ENCODE measurements at regions not wholly inside any gene's neighbourhood (a gene's known extent, or its start where the extent isn't known, plus 50 kb on each side); places are given as distances from the start of the nearest gene placed in this dataset.
A peak's percentile ranks its signal among the peaks of the same experiment; 100 is the strongest.
"Not testable (repeated sequence)": the region's sequence is repeated elsewhere in the genome, so short reads cannot be mapped to it uniquely, and the experiment has no call there.

- DNase-seq (ENCODE audit: low read depth in 2 of 3, low spot score in 2 of 3), result no peak
Measured at GRCh38 chr5:114957384-114957783, 212.3 kb downstream of the TRIM36 start.

- DNase-seq (ENCODE audit: low read depth in 2 of 3, low spot score in 2 of 3), result no peak
Measured at GRCh38 chr5:114953565-114953964, 216.1 kb downstream of the TRIM36 start.

- no peak for DNase-seq (ENCODE audit: low read depth in 2 of 3, low spot score in 2 of 3)
Measured at GRCh38 chr5:114952876-114953275, 216.8 kb downstream of the TRIM36 start.

GRCh38 chr5:114949756-114950155, 220.0 kb downstream of the TRIM36 start:
- DNase-seq (ENCODE audit: low read depth in 2 of 3, low spot score in 2 of 3), result no peak

GRCh38 chr5:114948986-114949621, 220.6 kb downstream of the TRIM36 start:
- no peak for DNase-seq (ENCODE audit: low read depth in 2 of 3, low spot score in 2 of 3)

GRCh38 chr5:114948363-114948762, 221.3 kb downstream of the TRIM36 start:
- DNase-seq (ENCODE audit: low read depth in 2 of 3, low spot score in 2 of 3), result no peak

- no peak for DNase-seq (ENCODE audit: low read depth in 2 of 3, low spot score in 2 of 3)
Measured at GRCh38 chr5:114940709-114941108, 229.0 kb downstream of the TRIM36 start.

GRCh38 chr5:114935490-114935889, 234.2 kb downstream of the TRIM36 start:
- DNase-seq (ENCODE audit: low read depth in 2 of 3, low spot score in 2 of 3), result no peak

GRCh38 chr5:114928644-114929462, 240.9 kb downstream of the TRIM36 start:
- DNase-seq (ENCODE audit: low read depth in 2 of 3, low spot score in 2 of 3), result no peak

GRCh38 chr5:114924769-114925168, 244.9 kb downstream of the TRIM36 start:
- DNase-seq (ENCODE audit: low read depth in 2 of 3, low spot score in 2 of 3), result no peak

GRCh38 chr5:114912189-114912920, 257.4 kb downstream of the TRIM36 start:
- no peak for DNase-seq (ENCODE audit: low read depth in 2 of 3, low spot score in 2 of 3)

GRCh38 chr5:114910727-114911126, 259.0 kb downstream of the TRIM36 start:
- DNase-seq (ENCODE audit: low read depth in 2 of 3, low spot score in 2 of 3), result no peak

- DNase-seq (ENCODE audit: low read depth in 2 of 3, low spot score in 2 of 3), result no peak
Measured at GRCh38 chr5:114909424-114909823, 260.3 kb downstream of the TRIM36 start.

- no peak for DNase-seq (ENCODE audit: low read depth in 2 of 3, low spot score in 2 of 3)
Measured at GRCh38 chr5:114903767-114904166, 265.9 kb downstream of the TRIM36 start.

- DNase-seq (ENCODE audit: low read depth in 2 of 3, low spot score in 2 of 3), result no peak
Measured at GRCh38 chr5:114898602-114899001, 271.1 kb downstream of the TRIM36 start.

- no peak for DNase-seq (ENCODE audit: low read depth in 2 of 3, low spot score in 2 of 3)
Measured at GRCh38 chr5:114883675-114884074, 286.0 kb downstream of the TRIM36 start.

GRCh38 chr5:114859438-114859735, 310.3 kb downstream of the TRIM36 start:
- no peak for DNase-seq (ENCODE audit: low read depth in 2 of 3, low spot score in 2 of 3)

GRCh38 chr5:114858665-114859437, 310.9 kb downstream of the TRIM36 start:
- DNase-seq (ENCODE audit: low read depth in 2 of 3, low spot score in 2 of 3), result no peak

GRCh38 chr5:114857941-114858551, 311.7 kb downstream of the TRIM36 start:
- DNase-seq (ENCODE audit: low read depth in 2 of 3, low spot score in 2 of 3), result peak in 2 of 3 donors; percentile 19 to 20

- not testable (repeated sequence) for DNase-seq (ENCODE audit: low read depth in 2 of 3, low spot score in 2 of 3)
Measured at GRCh38 chr5:114844711-114845110, 325.0 kb downstream of the TRIM36 start.

GRCh38 chr5:114839360-114839759, 330.3 kb downstream of the TRIM36 start:
- no peak for DNase-seq (ENCODE audit: low read depth in 2 of 3, low spot score in 2 of 3)
